IMR-90 (cell line): ENCODE measurements at regions not wholly inside any gene's neighbourhood (a gene's known extent, or its start where the extent isn't known, plus 50 kb on each side); places are given as distances from the start of the nearest gene placed in this dataset.

Experiments used
- ATAC-seq: fragments of 200-7000 bp; cut with Tn5 transposase; 2 replicates; pipeline ENCODE4 v1.9.1; 2020; ENCODE audit warnings: low read depth, mild to moderate bottlenecking, moderate library complexity
- BruUV-seq: library from RNA; stranded (reverse); fragments of 400-500 nt; replicated peaks from 2 replicates; lab custom pipeline; 2021; lab: Mats Ljungman, UMichigan
- CTCF ChIA-PET: fragments of 300-600 bp; formaldehyde crosslinking; extraction: SDS; loops from one replicate; lab custom pipeline; 2021; ENCODE audit warnings: antibody characterized with exemption; lab: Yijun Ruan, JAX
- POLR2A ChIA-PET: fragments of 300-600 bp; sonication (Branson Sonifier 250); formaldehyde crosslinking; loops from one replicate; lab custom pipeline; 2022; ENCODE audit warnings: antibody characterized with exemption; ENCODE audit not compliant: unreplicated experiment; lab: Charles Lee
- DNase-seq: peaks from one replicate; pipeline ENCODE4 v3.0.0; 2013
- H2AFZ ChIP-seq: replicated peaks from 2 replicates; pipeline ENCODE3; 2013; ENCODE audit warnings: low read length, mild to moderate bottlenecking; ENCODE audit not compliant: poor library complexity
- H2AK5ac ChIP-seq: 2 replicates; pipeline ENCODE4 v1.6.1; 2013; ENCODE audit warnings: low read depth, low read length, inconsistent platforms
- H2AK9ac ChIP-seq: replicated peaks from 2 replicates; pipeline ENCODE3; 2013; ENCODE audit warnings: mild to moderate bottlenecking, low read depth, low read length, moderate library complexity; ENCODE audit not compliant: poor library complexity
- H2BK120ac ChIP-seq: 2 replicates; pipeline ENCODE4 v1.6.1; 2013; ENCODE audit warnings: low read depth, low read length, inconsistent platforms
- H2BK15ac ChIP-seq: 3 replicates; pipeline ENCODE4 v1.6.1; 2013; ENCODE audit warnings: low read depth, low read length, inconsistent platforms
- H2BK20ac ChIP-seq: 2 replicates; pipeline ENCODE4 v1.6.1; 2013; ENCODE audit warnings: low read depth, mild to moderate bottlenecking, inconsistent platforms, low read length, moderate library complexity
- H2BK5ac ChIP-seq: 2 replicates; pipeline ENCODE4 v1.6.1; 2013; ENCODE audit warnings: mild to moderate bottlenecking, low read depth, low read length, inconsistent platforms; ENCODE audit not compliant: poor library complexity, severe bottlenecking
- H3K14ac ChIP-seq: replicated peaks from 2 replicates; pipeline ENCODE4 v1.6.1; 2013; ENCODE audit warnings: low read depth, low read length, inconsistent platforms
- H3K18ac ChIP-seq: 2 replicates; pipeline ENCODE4 v1.6.1; 2013; ENCODE audit warnings: low read depth, low read length, control low read depth
- H3K23ac ChIP-seq: 2 replicates; pipeline ENCODE4 v1.6.1; 2013; ENCODE audit warnings: low read depth, low read length, inconsistent platforms
- H3K27ac ChIP-seq: 2 replicates; pipeline ENCODE4 v1.5.1; 2013; ENCODE audit warnings: mild to moderate bottlenecking, control low read depth, low read length; ENCODE audit not compliant: insufficient read depth
- H3K27me3 ChIP-seq: 2 replicates; pipeline ENCODE4 v1.6.1; 2013; ENCODE audit warnings: low read length; ENCODE audit not compliant: control insufficient read depth, insufficient read depth
- H3K36me3 ChIP-seq: 2 replicates; pipeline ENCODE4 v1.6.1; 2013; ENCODE audit warnings: low read length, mixed read lengths; ENCODE audit not compliant: control insufficient read depth, insufficient read depth
- H3K4ac ChIP-seq: 2 replicates; pipeline ENCODE4 v1.6.1; 2013; ENCODE audit warnings: low read depth, low read length, inconsistent platforms
- H3K4me1 ChIP-seq: 2 replicates; pipeline ENCODE4 v1.6.1; 2013; ENCODE audit warnings: low read length, mixed read lengths; ENCODE audit not compliant: control insufficient read depth, insufficient read depth
- H3K4me2 ChIP-seq: 2 replicates; pipeline ENCODE4 v1.6.1; 2013; ENCODE audit warnings: low read depth, mild to moderate bottlenecking, control low read depth, low read length, moderate library complexity
- H3K4me3 ChIP-seq: 2 replicates; pipeline ENCODE4 v1.5.1; 2013; ENCODE audit warnings: low read depth, mild to moderate bottlenecking, control low read depth, low read length, moderate library complexity; ENCODE audit not compliant: insufficient read depth
- H3K56ac ChIP-seq: 2 replicates; pipeline ENCODE4 v1.6.1; 2013; ENCODE audit warnings: low read length, inconsistent platforms; ENCODE audit not compliant: insufficient read depth; ENCODE audit errors: extremely low read depth
- H3K79me1 ChIP-seq, 2 experiments: 2 replicates each; pipeline ENCODE4 v1.6.1; 2013; ENCODE audit warnings: low read length in 2 of 2, inconsistent platforms in 1 of 2, low read depth in 1 of 2
- H3K9ac ChIP-seq: 2 replicates; pipeline ENCODE4 v1.6.1; 2013; ENCODE audit warnings: low read depth, low read length, control low read depth
- H3K9me1 ChIP-seq: 2 replicates; pipeline ENCODE4 v1.6.1; 2013; ENCODE audit warnings: low read length, inconsistent platforms; ENCODE audit not compliant: insufficient read depth
- H3K9me3 ChIP-seq: 2 replicates; pipeline ENCODE4 v1.6.1; 2013; ENCODE audit warnings: low read length; ENCODE audit not compliant: control insufficient read depth, insufficient read depth
- H4K20me1 ChIP-seq: 2 replicates; pipeline ENCODE4 v1.6.1; 2013; ENCODE audit warnings: low read length, inconsistent platforms; ENCODE audit not compliant: insufficient read depth
- H4K5ac ChIP-seq: 2 replicates; pipeline ENCODE4 v1.6.1; 2013; ENCODE audit warnings: mild to moderate bottlenecking, low read depth, low read length, control low read depth
- H4K8ac ChIP-seq, 2 experiments: 2 replicates each; pipeline ENCODE4 v1.6.1; 2013; ENCODE audit warnings: low read depth in 2 of 2, low read length in 2 of 2, control low read depth in 1 of 2, inconsistent platforms in 1 of 2
- H4K91ac ChIP-seq: 2 replicates; pipeline ENCODE4 v1.6.1; 2013; ENCODE audit warnings: low read depth, low read length, inconsistent platforms; ENCODE audit not compliant: insufficient read depth
- BHLHE40 ChIP-seq: fragments of 150-350 bp; IDR thresholded peaks from 2 replicates; pipeline ENCODE4 v1.6.1; 2016; ENCODE audit warnings: mild to moderate bottlenecking, low read depth, low read length
- CHD1 ChIP-seq: IDR thresholded peaks from 2 replicates; pipeline ENCODE4 v1.6.1; 2012; ENCODE audit warnings: low read depth, low read length, improper control_type of control experiment
- ELK1 ChIP-seq: fragments of 150-350 bp; IDR thresholded peaks from 2 replicates; pipeline ENCODE4 v1.6.1; 2016; ENCODE audit warnings: low read depth, mild to moderate bottlenecking, low read length, moderate library complexity, borderline replicate concordance
- MAFK ChIP-seq: IDR thresholded peaks from 2 replicates; pipeline ENCODE4 v1.6.1; 2012; ENCODE audit warnings: low read depth, low read length, improper control_type of control experiment
- MAZ ChIP-seq: IDR thresholded peaks from 2 replicates; pipeline ENCODE4 v1.6.1; 2012; ENCODE audit warnings: low read depth, mild to moderate bottlenecking, low read length, improper control_type of control experiment, moderate library complexity, borderline replicate concordance
- MXI1 ChIP-seq: IDR thresholded peaks from 2 replicates; pipeline ENCODE4 v1.6.1; 2012; ENCODE audit warnings: low read depth, mild to moderate bottlenecking, low read length, moderate library complexity, borderline replicate concordance
- NFE2L2 ChIP-seq: fragments of 150-350 bp; IDR thresholded peaks from 2 replicates; pipeline ENCODE4 v1.6.1; 2016; ENCODE audit warnings: low read depth, mild to moderate bottlenecking, low read length
- POLR2A ChIP-seq: IDR thresholded peaks from 2 replicates; pipeline ENCODE4 v1.6.1; 2012; ENCODE audit warnings: mild to moderate bottlenecking, low read depth, low read length
- RCOR1 ChIP-seq: IDR thresholded peaks from 2 replicates; pipeline ENCODE4 v1.6.1; 2012; ENCODE audit warnings: mild to moderate bottlenecking, low read length, improper control_type of control experiment; ENCODE audit not compliant: insufficient replicate concordance
- SMC3 ChIP-seq: fragments of 150-350 bp; IDR thresholded peaks from 2 replicates; pipeline ENCODE4 v1.6.1; 2016; ENCODE audit warnings: low read depth, mild to moderate bottlenecking, antibody characterized with exemption, low read length, moderate library complexity
- WGBS, 2 experiments: methylation state at CpG; one replicate each; pipeline versions ENCODE4 v1.1.5 to v1.1.7; 2013; ENCODE audit warnings: missing lambda C conversion rate in 2 of 2; ENCODE audit not compliant: insufficient read length in 1 of 2; ENCODE audit errors: extremely low coverage in 2 of 2; 5-methylcytosine and 5-hydroxymethylcytosine counted together
- dilution Hi-C: fragments of 300-500 bp; cut with HindIII; formaldehyde crosslinking; loops from one replicate; pipeline ENCODE4 v1.14.3; 2018; ENCODE audit warnings: low sequenced_read_pairs; ENCODE audit not compliant: unreplicated experiment
- in situ Hi-C: fragments of 300-500 bp; cut with MboI; formaldehyde crosslinking; loops from 3 replicates; pipeline ENCODE4 v1.14.3; 2019; ENCODE audit warnings: low sequenced_read_pairs, inconsistent platforms, mixed read lengths
- intact Hi-C: fragments of 100-400 bp; cut with micrococcal nuclease; formaldehyde crosslinking; loops from 2 replicates; pipeline ENCODE4 v1.10.0; 2022
- TF ChIP-seq, protein P1 (sequence below): conservative IDR thresholded peaks from 2 replicates; pipeline ENCODE4 v1.5.1; 2012; ENCODE audit warnings: mild to moderate bottlenecking, low read depth, low read length, improper control_type of control experiment

DNA sequence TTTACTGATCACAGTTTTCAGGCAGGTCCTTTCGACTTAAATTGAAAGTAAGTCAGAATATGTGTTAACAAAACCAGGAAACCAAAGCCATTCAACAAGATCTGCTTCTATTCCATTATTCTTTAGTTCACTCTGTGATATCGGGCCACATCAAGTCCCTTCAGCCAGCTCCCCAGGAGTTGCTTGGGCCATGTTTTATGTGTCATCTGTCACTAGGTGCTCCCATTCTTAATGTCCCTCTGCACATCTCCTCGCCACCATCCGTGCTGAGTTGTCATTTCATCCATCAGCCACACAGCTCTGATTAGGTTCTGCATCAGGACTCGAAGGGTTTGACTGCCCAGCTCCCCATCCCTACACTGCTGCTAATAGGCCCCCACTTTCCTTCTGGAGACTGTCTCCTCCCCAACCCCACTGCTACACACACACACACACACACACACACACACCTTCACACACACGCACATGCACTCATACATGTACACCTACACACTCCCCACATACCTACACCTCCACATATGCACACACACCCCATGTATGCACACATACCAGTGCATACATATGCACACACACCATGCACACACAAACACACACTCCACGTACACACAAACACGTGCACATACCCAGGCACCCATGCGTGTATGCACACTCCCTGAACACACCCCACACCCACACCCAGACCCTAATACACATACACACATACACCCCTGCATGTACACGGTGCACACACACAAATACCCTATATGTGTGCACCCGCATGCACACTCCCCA, 143.3 kb upstream of the GMDS start:
- H3K79me1 ChIP-seq: no peaks in the 10 kb centered on the region
- H3K18ac ChIP-seq: no peak overlapping the region
- H3K9me3 ChIP-seq: peaks cover 3% of the 10 kb centered on the region
- DNase-seq (no peak), ATAC-seq (no peak)
- intact Hi-C loops: no loop called here
- WGBS, 2 experiments: 88% methylated on average over 10 of the region's 11 CpGs; no CpG with 5 or more reads in 1 of the 2 experiments
- BruUV-seq: no TSS peak
- ChIA-PET POLR2A (no interaction called here), CTCF (no interaction called here)
- no peaks in the 10 kb centered on the region for H4K20me1 ChIP-seq
- no peak overlapping the region for H3K27ac ChIP-seq
- H2BK15ac ChIP-seq: no peak overlapping the region
- no peak overlapping the region for H3K4me3 ChIP-seq
- H3K4me1 ChIP-seq: no peaks in the 10 kb centered on the region
- no peak overlapping the region for H3K4ac ChIP-seq
- no peak overlapping the region for H4K8ac ChIP-seq
- H4K91ac ChIP-seq: no peak overlapping the region
- no peak overlapping the region for H3K9ac ChIP-seq
- TF ChIP-seq RCOR1 (no peak), MXI1 (no peak), ELK1 (no peak), CHD1 (no peak), NFE2L2 (no peak), POLR2A (no peak), MAFK (no peak), BHLHE40 (no peak), SMC3 (no peak), MAZ (no peak)
- TF ChIP-seq, protein P1, sequence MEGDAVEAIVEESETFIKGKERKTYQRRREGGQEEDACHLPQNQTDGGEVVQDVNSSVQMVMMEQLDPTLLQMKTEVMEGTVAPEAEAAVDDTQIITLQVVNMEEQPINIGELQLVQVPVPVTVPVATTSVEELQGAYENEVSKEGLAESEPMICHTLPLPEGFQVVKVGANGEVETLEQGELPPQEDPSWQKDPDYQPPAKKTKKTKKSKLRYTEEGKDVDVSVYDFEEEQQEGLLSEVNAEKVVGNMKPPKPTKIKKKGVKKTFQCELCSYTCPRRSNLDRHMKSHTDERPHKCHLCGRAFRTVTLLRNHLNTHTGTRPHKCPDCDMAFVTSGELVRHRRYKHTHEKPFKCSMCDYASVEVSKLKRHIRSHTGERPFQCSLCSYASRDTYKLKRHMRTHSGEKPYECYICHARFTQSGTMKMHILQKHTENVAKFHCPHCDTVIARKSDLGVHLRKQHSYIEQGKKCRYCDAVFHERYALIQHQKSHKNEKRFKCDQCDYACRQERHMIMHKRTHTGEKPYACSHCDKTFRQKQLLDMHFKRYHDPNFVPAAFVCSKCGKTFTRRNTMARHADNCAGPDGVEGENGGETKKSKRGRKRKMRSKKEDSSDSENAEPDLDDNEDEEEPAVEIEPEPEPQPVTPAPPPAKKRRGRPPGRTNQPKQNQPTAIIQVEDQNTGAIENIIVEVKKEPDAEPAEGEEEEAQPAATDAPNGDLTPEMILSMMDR: no peak
- dilution Hi-C loops: no loop called here
- H4K5ac ChIP-seq: no peak overlapping the region
- no peak overlapping the region for H2AFZ ChIP-seq
- no peaks in the 10 kb centered on the region for H3K36me3 ChIP-seq
- H3K9me1 ChIP-seq: peaks cover 5% of the 10 kb centered on the region
- no peak overlapping the region for H2BK5ac ChIP-seq
- H3K23ac ChIP-seq: no peak overlapping the region
- H2AK5ac ChIP-seq: no peak overlapping the region
- no peak overlapping the region for H2AK9ac ChIP-seq
- no peak overlapping the region for H3K14ac ChIP-seq
- in situ Hi-C loops: no loop called here
- H2BK20ac ChIP-seq: no peak overlapping the region
- H3K27me3 ChIP-seq: no peaks in the 10 kb centered on the region
- H3K4me2 ChIP-seq: no peak overlapping the region
- no peak overlapping the region for H3K56ac ChIP-seq
- no peak overlapping the region for H2BK120ac ChIP-seq
